ENCODE measurements at regions not wholly inside any gene's neighbourhood (a gene's known extent, or its start where the extent isn't known, plus 50 kb on each side); places are given as distances from the start of the nearest gene placed in this dataset.

GRCh38 chr4:59570860-59571476 is 1629.2 kb upstream of the ADGRL3 start:
- Histone ChIP-seq H3K14ac (ENCODE audit: insufficient read depth, low read length) (no peak overlapping the region), H3K4me2 (ENCODE audit: insufficient read depth, insufficient read length, low read length) (no peak overlapping the region), H2BK120ac (ENCODE audit: low read depth, low read length, poor library complexity, severe bottlenecking) (no peak overlapping the region), H3K4me1 (ENCODE audit: insufficient read depth, low read length) (no peaks in the 10 kb centered on the region), H3K9me3 (ENCODE audit: control insufficient read depth, low read depth, low read length) (no peaks in the 10 kb centered on the region), H3K23me2 (ENCODE audit: insufficient read length, low read depth, low read length, poor library complexity, severe bottlenecking) (no peaks in the 10 kb centered on the region), H2BK12ac (ENCODE audit: insufficient read length, low read depth, low read length) (no peak overlapping the region), H4K8ac (replicated peaks; ENCODE audit: insufficient read length, low read depth, low read length) (no peak overlapping the region), H4K5ac (ENCODE audit: insufficient read length, low read depth, low read length) (no peak overlapping the region), H2AK5ac (ENCODE audit: insufficient read length, low read length) (no peak overlapping the region), H4K91ac (ENCODE audit: insufficient read length, low read depth, low read length) (no peak overlapping the region), H3K79me1 (ENCODE audit: insufficient read depth, low read depth, low read length, poor library complexity, severe bottlenecking) (no peaks in the 10 kb centered on the region), H2BK15ac (ENCODE audit: low read depth, low read length) (no peak overlapping the region), H2BK5ac (ENCODE audit: insufficient read length, low read length) (no peak overlapping the region), H2AFZ (ENCODE audit: low read length) (no peak overlapping the region), H3K4ac (ENCODE audit: low read depth, low read length) (no peak overlapping the region), H3K56ac (ENCODE audit: insufficient read length, low read depth, low read length) (no peak overlapping the region), H3K27me3 (ENCODE audit: insufficient read depth, low read length) (no peaks in the 10 kb centered on the region), H2BK20ac (ENCODE audit: low read depth, low read length, poor library complexity, severe bottlenecking) (no peak overlapping the region), H4K20me1 (ENCODE audit: control insufficient read depth, insufficient read depth, insufficient read length) (no peaks in the 10 kb centered on the region), H3K18ac (ENCODE audit: insufficient read length, low read depth, low read length) (no peak overlapping the region), H3K27ac (ENCODE audit: insufficient read length, low read depth, low read length) (no peak overlapping the region), H3T11ph (ENCODE audit: low read length) (no peak overlapping the region), H3K9ac (ENCODE audit: extremely low read depth, insufficient read length, low read length) (no peak overlapping the region), H3K79me2 (ENCODE audit: insufficient read depth, low read length) (no peaks in the 10 kb centered on the region), H3K23ac (ENCODE audit: insufficient read length, low read depth, low read length) (no peak overlapping the region)
- no peak for DNase-seq
- no peak for TF ChIP-seq CTCF (conservative IDR thresholded peaks at IDR 0.05)
- no peaks in the 10 kb centered on the region for H3K9me3 Mint-ChIP-seq
- no peak overlapping the region for H3K27ac Mint-ChIP-seq
- no CpG with 5 or more reads among the region's 2 CpGs for WGBS (ENCODE audit: extremely low coverage, insufficient read length, low lambda C conversion rate)
- H3K27me3 Mint-ChIP-seq (ENCODE audit: low read depth): no peaks in the 10 kb centered on the region
- no peak overlapping the region for H3K4me3 Mint-ChIP-seq
- H3K36me3 Mint-ChIP-seq (ENCODE audit: insufficient read depth in 1 of 3, low read depth in 3 of 3): no peaks in the 10 kb centered on the region
- no peaks in the 10 kb centered on the region for H3K4me1 Mint-ChIP-seq

Measured in H9 (cell line).